Ishikawa (cell line): ENCODE measurements at regions not wholly inside any gene's neighbourhood (a gene's known extent, or its start where the extent isn't known, plus 50 kb on each side); places are given as distances from the start of the nearest gene placed in this dataset.

Experiments
- CEBPB ChIP-seq: IDR thresholded peaks from 2 replicates; pipeline ENCODE4 v1.6.1; 2012
- EGR1 ChIP-seq: IDR thresholded peaks from 2 replicates; pipeline ENCODE4 v1.6.1; 2012
- EP300 ChIP-seq: IDR thresholded peaks from 2 replicates; pipeline ENCODE4 v1.6.1; 2012; ENCODE audit warnings: borderline replicate concordance
- RAD21 ChIP-seq: IDR thresholded peaks from 2 replicates; pipeline ENCODE4 v1.6.1; 2012; ENCODE audit warnings: low read depth
- REST ChIP-seq: IDR thresholded peaks from 2 replicates; pipeline ENCODE4 v1.6.1; 2012; ENCODE audit warnings: low read depth, mild to moderate bottlenecking
- TAF1 ChIP-seq: IDR thresholded peaks from 2 replicates; pipeline ENCODE4 v1.6.1; 2012; ENCODE audit warnings: low read depth, mild to moderate bottlenecking
- TCF12 ChIP-seq: IDR thresholded peaks from 2 replicates; pipeline ENCODE4 v1.6.1; 2012; ENCODE audit warnings: low read depth
- TEAD4 ChIP-seq: IDR thresholded peaks from 2 replicates; pipeline ENCODE4 v1.6.1; 2012
- USF1 ChIP-seq: IDR thresholded peaks from 2 replicates; pipeline ENCODE4 v1.6.1; 2012
- YY1 ChIP-seq: IDR thresholded peaks from 2 replicates; pipeline ENCODE4 v1.6.1; 2012; ENCODE audit warnings: low read depth
- TF ChIP-seq, protein P1 (sequence below): IDR thresholded peaks from 2 replicates; pipeline ENCODE4 v1.6.1; 2012

- TF ChIP-seq EP300, result no peak
- TF ChIP-seq USF1, result no peak
- no peak for TF ChIP-seq TEAD4
- TF ChIP-seq YY1, result no peak
- TF ChIP-seq, protein P1, sequence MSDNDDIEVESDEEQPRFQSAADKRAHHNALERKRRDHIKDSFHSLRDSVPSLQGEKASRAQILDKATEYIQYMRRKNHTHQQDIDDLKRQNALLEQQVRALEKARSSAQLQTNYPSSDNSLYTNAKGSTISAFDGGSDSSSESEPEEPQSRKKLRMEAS, result no peak
- TF ChIP-seq TAF1, result no peak
- TF ChIP-seq CEBPB, result no peak
- TF ChIP-seq REST, result no peak
- no peak for TF ChIP-seq EGR1
- no peak for TF ChIP-seq TCF12
- TF ChIP-seq RAD21, result no peak
These were observed 128.5 kb downstream of the QPCT start for GRCh38 chr2:37472959-37473358.
